ENCODE measurements at regions not wholly inside any gene's neighbourhood (a gene's known extent, or its start where the extent isn't known, plus 50 kb on each side); places are given as distances from the start of the nearest gene placed in this dataset.

GRCh38 chr2:58635801-58636375 is 394.8 kb upstream of the FANCL start:
- no peak for TF ChIP-seq CTCF (IDR thresholded peaks at IDR 0.05)
- ATAC-seq (no peak), DNase-seq (no peak)
- Histone ChIP-seq H3K4me3 (no peak overlapping the region), H3K4me1 (no peaks in the 10 kb centered on the region), H3K27me3 (peaks cover 0 to 4% (median 0%) of the 10 kb centered on the region in 7 donors), H3K27ac (no peak overlapping the region), H3K9me3 (no peaks in the 10 kb centered on the region), H3K36me3 (no peaks in the 10 kb centered on the region)
- intact Hi-C loops (cut with DNase I): no loop called here
- 77 to 84% methylated on average over 5 of the region's 5 CpGs for WGBS, 2 donors

GRCh38 chr2:58634653-58635370 is 393.7 kb upstream of the FANCL start:
- Histone ChIP-seq H3K36me3 (no peaks in the 10 kb centered on the region), H3K27me3 (peaks cover 0 to 4% (median 0%) of the 10 kb centered on the region in 7 donors), H3K4me3 (no peak overlapping the region), H3K4me1 (no peaks in the 10 kb centered on the region), H3K9me3 (no peaks in the 10 kb centered on the region), H3K27ac (no peak overlapping the region)
- no peak for TF ChIP-seq CTCF (IDR thresholded peaks at IDR 0.05)
- intact Hi-C loops (cut with DNase I): no loop called here
- WGBS, 2 donors: 58 to 67% methylated on average over 4 of the region's 4 CpGs
- no peak for DNase-seq
- ATAC-seq: no peak

- no peak overlapping the region for H3K27ac ChIP-seq
- 42 to 60% methylated on average over 3 of the region's 3 CpGs for WGBS, 2 donors
- no peaks in the 10 kb centered on the region for H3K4me1 ChIP-seq
- no peak for ATAC-seq
- intact Hi-C loops (cut with DNase I): no loop called here
- no peak for TF ChIP-seq CTCF (IDR thresholded peaks at IDR 0.05)
- DNase-seq: no peak
- no peak overlapping the region for H3K4me3 ChIP-seq
- H3K27me3 ChIP-seq: peaks cover 0 to 4% (median 0%) of the 10 kb centered on the region in 7 donors
- H3K9me3 ChIP-seq: no peaks in the 10 kb centered on the region
- no peaks in the 10 kb centered on the region for H3K36me3 ChIP-seq
Observed at GRCh38 chr2:58633613-58634365, 392.7 kb upstream of the FANCL start.

- Histone ChIP-seq H3K27me3 (peaks cover 0 to 4% (median 0%) of the 10 kb centered on the region in 7 donors), H3K27ac (no peak overlapping the region), H3K4me1 (no peaks in the 10 kb centered on the region), H3K4me3 (no peak overlapping the region), H3K9me3 (no peaks in the 10 kb centered on the region), H3K36me3 (no peaks in the 10 kb centered on the region)
- TF ChIP-seq CTCF (IDR thresholded peaks at IDR 0.05): no peak
- intact Hi-C loops (cut with DNase I): no loop called here
- WGBS, 2 donors: 88 to 95% methylated on average over 1 of the region's 1 CpG
- DNase-seq (no peak), ATAC-seq (no peak)
Observed at GRCh38 chr2:58631986-58632385, 390.9 kb upstream of the FANCL start.

All from heart right ventricle (tissue), 16 donors.